ENCODE measurements at regions not wholly inside any gene's neighbourhood (a gene's known extent, or its start where the extent isn't known, plus 50 kb on each side); places are given as distances from the start of the nearest gene placed in this dataset.

DNA sequence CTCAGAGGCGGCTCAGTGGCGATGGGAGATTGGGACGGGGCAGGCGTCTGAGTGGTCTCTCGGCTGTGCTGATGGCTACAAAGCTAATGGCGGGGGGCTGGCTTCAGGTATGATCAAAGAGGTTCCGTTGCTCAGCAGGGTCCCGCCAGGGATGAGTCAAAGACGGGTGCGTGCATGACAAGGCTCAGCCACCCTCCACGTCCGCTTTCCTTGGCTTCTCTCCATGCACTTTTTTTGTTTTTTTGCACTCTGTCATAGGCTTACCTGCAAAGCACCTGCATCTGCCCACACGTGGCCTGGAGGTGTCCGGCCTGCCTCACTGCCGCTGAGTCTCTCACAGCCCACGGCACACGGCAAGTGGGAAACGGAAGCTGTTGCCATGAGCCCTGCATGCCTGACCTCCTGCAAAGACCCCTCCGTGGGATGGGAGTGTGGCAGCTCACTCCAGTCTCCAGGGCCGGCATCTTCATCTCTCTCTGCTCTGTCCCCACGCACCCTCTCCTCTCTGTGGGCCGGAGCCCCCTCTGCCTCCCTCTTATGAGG lies 85.5 kb upstream of the ZNF469 start:
- no peaks in the 10 kb centered on the region for H3K4me1 Mint-ChIP-seq
- Histone ChIP-seq H3K79me2 (replicated peaks; ENCODE audit: insufficient read depth) (no peaks in the 10 kb centered on the region), H3K4me2 (no peak overlapping the region), H3K36me3 (ENCODE audit: insufficient read depth) (no peaks in the 10 kb centered on the region), H3K27ac (ENCODE audit: low read depth) (no peak overlapping the region), H3K4me3 (no peak overlapping the region), H3K4me1 (ENCODE audit: insufficient read depth) (no peaks in the 10 kb centered on the region), H4K20me1 (replicated peaks; ENCODE audit: insufficient read depth) (no peaks in the 10 kb centered on the region), H3K27me3 (ENCODE audit: insufficient read depth) (no peaks in the 10 kb centered on the region), H3F3A (replicated peaks; ENCODE audit: low read depth) (no peaks in the 10 kb centered on the region), H2AFZ (no peak overlapping the region), H3K9me2 (ENCODE audit: insufficient read depth) (no peaks in the 10 kb centered on the region)
- peaks cover 28% of the 10 kb centered on the region for H3K9me3 Mint-ChIP-seq
- DNase-seq (ENCODE audit: low spot score) (no peak), ATAC-seq (no peak)
- H3K36me3 Mint-ChIP-seq (ENCODE audit: low read depth): no peaks in the 10 kb centered on the region; the same call in 2 of the 3 replicates
- no peak overlapping the region for H3K4me3 Mint-ChIP-seq
- H3K27ac Mint-ChIP-seq: no peak overlapping the region; the same call in 1 of the 2 replicates
- TF ChIP-seq, protein P1, sequence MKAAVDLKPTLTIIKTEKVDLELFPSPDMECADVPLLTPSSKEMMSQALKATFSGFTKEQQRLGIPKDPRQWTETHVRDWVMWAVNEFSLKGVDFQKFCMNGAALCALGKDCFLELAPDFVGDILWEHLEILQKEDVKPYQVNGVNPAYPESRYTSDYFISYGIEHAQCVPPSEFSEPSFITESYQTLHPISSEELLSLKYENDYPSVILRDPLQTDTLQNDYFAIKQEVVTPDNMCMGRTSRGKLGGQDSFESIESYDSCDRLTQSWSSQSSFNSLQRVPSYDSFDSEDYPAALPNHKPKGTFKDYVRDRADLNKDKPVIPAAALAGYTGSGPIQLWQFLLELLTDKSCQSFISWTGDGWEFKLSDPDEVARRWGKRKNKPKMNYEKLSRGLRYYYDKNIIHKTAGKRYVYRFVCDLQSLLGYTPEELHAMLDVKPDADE (IDR thresholded peaks at IDR 0.05): no peak
- TF ChIP-seq ZNF114 (CRISPR knock-in tag; IDR thresholded peaks at IDR 0.05) (no peak), EZH2 (IDR thresholded peaks at IDR 0.05; ENCODE audit: low read depth, unreplicated experiment) (no peak), STAT1 (IDR thresholded peaks at IDR 0.05; ENCODE audit: unreplicated experiment) (no peak), NANOG (IDR thresholded peaks at IDR 0.05; ENCODE audit: borderline replicate concordance) (no peak), CREB1 (CRISPR knock-in tag; IDR thresholded peaks at IDR 0.05; ENCODE audit: low read depth) (no peak), ZNF331 (CRISPR knock-in tag; IDR thresholded peaks at IDR 0.05; ENCODE audit: low read depth) (no peak), EZH2phosphoT487 (IDR thresholded peaks at IDR 0.05; ENCODE audit: unreplicated experiment) (no peak), POLR2AphosphoS5 (IDR thresholded peaks at IDR 0.05; ENCODE audit: low read depth) (no peak), JUNB (IDR thresholded peaks at IDR 0.05; ENCODE audit: unreplicated experiment) (no peak)
- TF ChIP-seq, protein P2, sequence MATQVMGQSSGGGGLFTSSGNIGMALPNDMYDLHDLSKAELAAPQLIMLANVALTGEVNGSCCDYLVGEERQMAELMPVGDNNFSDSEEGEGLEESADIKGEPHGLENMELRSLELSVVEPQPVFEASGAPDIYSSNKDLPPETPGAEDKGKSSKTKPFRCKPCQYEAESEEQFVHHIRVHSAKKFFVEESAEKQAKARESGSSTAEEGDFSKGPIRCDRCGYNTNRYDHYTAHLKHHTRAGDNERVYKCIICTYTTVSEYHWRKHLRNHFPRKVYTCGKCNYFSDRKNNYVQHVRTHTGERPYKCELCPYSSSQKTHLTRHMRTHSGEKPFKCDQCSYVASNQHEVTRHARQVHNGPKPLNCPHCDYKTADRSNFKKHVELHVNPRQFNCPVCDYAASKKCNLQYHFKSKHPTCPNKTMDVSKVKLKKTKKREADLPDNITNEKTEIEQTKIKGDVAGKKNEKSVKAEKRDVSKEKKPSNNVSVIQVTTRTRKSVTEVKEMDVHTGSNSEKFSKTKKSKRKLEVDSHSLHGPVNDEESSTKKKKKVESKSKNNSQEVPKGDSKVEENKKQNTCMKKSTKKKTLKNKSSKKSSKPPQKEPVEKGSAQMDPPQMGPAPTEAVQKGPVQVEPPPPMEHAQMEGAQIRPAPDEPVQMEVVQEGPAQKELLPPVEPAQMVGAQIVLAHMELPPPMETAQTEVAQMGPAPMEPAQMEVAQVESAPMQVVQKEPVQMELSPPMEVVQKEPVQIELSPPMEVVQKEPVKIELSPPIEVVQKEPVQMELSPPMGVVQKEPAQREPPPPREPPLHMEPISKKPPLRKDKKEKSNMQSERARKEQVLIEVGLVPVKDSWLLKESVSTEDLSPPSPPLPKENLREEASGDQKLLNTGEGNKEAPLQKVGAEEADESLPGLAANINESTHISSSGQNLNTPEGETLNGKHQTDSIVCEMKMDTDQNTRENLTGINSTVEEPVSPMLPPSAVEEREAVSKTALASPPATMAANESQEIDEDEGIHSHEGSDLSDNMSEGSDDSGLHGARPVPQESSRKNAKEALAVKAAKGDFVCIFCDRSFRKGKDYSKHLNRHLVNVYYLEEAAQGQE (IDR thresholded peaks at IDR 0.05; ENCODE audit: unreplicated experiment): no peak
- TF ChIP-seq, protein P3, sequence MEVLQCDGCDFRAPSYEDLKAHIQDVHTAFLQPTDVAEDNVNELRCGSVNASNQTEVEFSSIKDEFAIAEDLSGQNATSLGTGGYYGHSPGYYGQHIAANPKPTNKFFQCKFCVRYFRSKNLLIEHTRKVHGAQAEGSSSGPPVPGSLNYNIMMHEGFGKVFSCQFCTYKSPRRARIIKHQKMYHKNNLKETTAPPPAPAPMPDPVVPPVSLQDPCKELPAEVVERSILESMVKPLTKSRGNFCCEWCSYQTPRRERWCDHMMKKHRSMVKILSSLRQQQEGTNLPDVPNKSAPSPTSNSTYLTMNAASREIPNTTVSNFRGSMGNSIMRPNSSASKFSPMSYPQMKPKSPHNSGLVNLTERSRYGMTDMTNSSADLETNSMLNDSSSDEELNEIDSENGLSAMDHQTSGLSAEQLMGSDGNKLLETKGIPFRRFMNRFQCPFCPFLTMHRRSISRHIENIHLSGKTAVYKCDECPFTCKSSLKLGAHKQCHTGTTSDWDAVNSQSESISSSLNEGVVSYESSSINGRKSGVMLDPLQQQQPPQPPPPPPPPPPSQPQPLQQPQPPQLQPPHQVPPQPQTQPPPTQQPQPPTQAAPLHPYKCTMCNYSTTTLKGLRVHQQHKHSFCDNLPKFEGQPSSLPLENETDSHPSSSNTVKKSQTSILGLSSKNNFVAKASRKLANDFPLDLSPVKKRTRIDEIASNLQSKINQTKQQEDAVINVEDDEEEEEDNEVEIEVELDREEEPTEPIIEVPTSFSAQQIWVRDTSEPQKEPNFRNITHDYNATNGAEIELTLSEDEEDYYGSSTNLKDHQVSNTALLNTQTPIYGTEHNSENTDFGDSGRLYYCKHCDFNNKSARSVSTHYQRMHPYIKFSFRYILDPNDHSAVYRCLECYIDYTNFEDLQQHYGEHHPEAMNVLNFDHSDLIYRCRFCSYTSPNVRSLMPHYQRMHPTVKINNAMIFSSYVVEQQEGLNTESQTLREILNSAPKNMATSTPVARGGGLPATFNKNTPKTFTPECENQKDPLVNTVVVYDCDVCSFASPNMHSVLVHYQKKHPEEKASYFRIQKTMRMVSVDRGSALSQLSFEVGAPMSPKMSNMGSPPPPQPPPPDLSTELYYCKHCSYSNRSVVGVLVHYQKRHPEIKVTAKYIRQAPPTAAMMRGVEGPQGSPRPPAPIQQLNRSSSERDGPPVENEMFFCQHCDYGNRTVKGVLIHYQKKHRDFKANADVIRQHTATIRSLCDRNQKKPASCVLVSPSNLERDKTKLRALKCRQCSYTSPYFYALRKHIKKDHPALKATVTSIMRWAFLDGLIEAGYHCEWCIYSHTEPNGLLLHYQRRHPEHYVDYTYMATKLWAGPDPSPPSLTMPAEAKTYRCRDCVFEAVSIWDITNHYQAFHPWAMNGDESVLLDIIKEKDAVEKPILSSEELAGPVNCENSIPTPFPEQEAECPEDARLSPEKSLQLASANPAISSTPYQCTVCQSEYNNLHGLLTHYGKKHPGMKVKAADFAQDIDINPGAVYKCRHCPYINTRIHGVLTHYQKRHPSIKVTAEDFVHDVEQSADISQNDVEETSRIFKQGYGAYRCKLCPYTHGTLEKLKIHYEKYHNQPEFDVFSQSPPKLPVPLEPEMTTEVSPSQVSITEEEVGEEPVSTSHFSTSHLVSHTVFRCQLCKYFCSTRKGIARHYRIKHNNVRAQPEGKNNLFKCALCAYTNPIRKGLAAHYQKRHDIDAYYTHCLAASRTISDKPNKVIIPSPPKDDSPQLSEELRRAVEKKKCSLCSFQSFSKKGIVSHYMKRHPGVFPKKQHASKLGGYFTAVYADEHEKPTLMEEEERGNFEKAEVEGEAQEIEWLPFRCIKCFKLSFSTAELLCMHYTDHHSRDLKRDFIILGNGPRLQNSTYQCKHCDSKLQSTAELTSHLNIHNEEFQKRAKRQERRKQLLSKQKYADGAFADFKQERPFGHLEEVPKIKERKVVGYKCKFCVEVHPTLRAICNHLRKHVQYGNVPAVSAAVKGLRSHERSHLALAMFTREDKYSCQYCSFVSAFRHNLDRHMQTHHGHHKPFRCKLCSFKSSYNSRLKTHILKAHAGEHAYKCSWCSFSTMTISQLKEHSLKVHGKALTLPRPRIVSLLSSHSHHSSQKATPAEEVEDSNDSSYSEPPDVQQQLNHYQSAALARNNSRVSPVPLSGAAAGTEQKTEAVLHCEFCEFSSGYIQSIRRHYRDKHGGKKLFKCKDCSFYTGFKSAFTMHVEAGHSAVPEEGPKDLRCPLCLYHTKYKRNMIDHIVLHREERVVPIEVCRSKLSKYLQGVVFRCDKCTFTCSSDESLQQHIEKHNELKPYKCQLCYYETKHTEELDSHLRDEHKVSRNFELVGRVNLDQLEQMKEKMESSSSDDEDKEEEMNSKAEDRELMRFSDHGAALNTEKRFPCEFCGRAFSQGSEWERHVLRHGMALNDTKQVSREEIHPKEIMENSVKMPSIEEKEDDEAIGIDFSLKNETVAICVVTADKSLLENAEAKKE (CRISPR knock-in tag; IDR thresholded peaks at IDR 0.05): no peak
- TF ChIP-seq, protein P4, sequence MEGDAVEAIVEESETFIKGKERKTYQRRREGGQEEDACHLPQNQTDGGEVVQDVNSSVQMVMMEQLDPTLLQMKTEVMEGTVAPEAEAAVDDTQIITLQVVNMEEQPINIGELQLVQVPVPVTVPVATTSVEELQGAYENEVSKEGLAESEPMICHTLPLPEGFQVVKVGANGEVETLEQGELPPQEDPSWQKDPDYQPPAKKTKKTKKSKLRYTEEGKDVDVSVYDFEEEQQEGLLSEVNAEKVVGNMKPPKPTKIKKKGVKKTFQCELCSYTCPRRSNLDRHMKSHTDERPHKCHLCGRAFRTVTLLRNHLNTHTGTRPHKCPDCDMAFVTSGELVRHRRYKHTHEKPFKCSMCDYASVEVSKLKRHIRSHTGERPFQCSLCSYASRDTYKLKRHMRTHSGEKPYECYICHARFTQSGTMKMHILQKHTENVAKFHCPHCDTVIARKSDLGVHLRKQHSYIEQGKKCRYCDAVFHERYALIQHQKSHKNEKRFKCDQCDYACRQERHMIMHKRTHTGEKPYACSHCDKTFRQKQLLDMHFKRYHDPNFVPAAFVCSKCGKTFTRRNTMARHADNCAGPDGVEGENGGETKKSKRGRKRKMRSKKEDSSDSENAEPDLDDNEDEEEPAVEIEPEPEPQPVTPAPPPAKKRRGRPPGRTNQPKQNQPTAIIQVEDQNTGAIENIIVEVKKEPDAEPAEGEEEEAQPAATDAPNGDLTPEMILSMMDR (conservative IDR thresholded peaks at IDR 0.05; ENCODE audit: low read depth in 2 of 2): no peak
- H3K27me3 Mint-ChIP-seq (ENCODE audit: insufficient read depth, low read depth, poor library complexity): peaks cover 25% of the 10 kb centered on the region
